ENCODE measurements at regions not wholly inside any gene's neighbourhood (a gene's known extent, or its start where the extent isn't known, plus 50 kb on each side); places are given as distances from the start of the nearest gene placed in this dataset.
"Not testable (repeated sequence)": the region's sequence is repeated elsewhere in the genome, so short reads cannot be mapped to it uniquely, and the experiment has no call there.

GRCh38 chr9:134547161-134548100 lies 94.2 kb upstream of the COL5A1 start:
- no peak overlapping the region for H3K4me3 ChIP-seq
- H3K4me1 ChIP-seq (replicated peaks in 1 of 2) = no peaks in the 10 kb centered on the region
- H3K36me3 ChIP-seq (replicated peaks in 1 of 2) = no peaks in the 10 kb centered on the region
- no peak overlapping the region for H3K27ac ChIP-seq
- TF ChIP-seq POLR2A (IDR thresholded peaks at IDR 0.05) = no peak
- no peak for TF ChIP-seq CTCF (IDR thresholded peaks at IDR 0.05)
- no peak for DNase-seq
- no peaks in the 10 kb centered on the region for H3K9me3 ChIP-seq (replicated peaks in 1 of 3)
- WGBS, 4 donors = 90 to 93% (median 91%) methylated on average over 29 to 36 of the region's 36 CpGs
- H3K27me3 ChIP-seq = no peaks in the 10 kb centered on the region
- intact Hi-C loops (cut with DNase I) = no loop called here

- Histone ChIP-seq H3K4me1 (replicated peaks in 1 of 2) (no peaks in the 10 kb centered on the region), H3K27ac (no peak overlapping the region), H3K4me3 (no peak overlapping the region), H3K27me3 (no peaks in the 10 kb centered on the region), H3K36me3 (replicated peaks in 1 of 2) (no peaks in the 10 kb centered on the region), H3K9me3 (replicated peaks in 1 of 3) (no peaks in the 10 kb centered on the region)
- 83 to 100% (median 86%) methylated on average over 5 to 8 of the region's 8 CpGs for WGBS, 4 donors
- intact Hi-C loops (cut with DNase I) = no loop called here
- DNase-seq = no peak
- TF ChIP-seq CTCF (IDR thresholded peaks at IDR 0.05) = no peak
- no peak for TF ChIP-seq POLR2A (IDR thresholded peaks at IDR 0.05)
These were observed 93.4 kb upstream of the COL5A1 start for GRCh38 chr9:134548185-134548584.

GRCh38 chr9:134548618-134549017 lies 93.0 kb upstream of the COL5A1 start:
- TF ChIP-seq POLR2A (IDR thresholded peaks at IDR 0.05) (no peak), CTCF (IDR thresholded peaks at IDR 0.05) (no peak)
- Histone ChIP-seq H3K27ac (no peak overlapping the region), H3K9me3 (replicated peaks in 1 of 3) (no peaks in the 10 kb centered on the region), H3K4me1 (replicated peaks in 1 of 2) (no peaks in the 10 kb centered on the region), H3K4me3 (no peak overlapping the region), H3K36me3 (replicated peaks in 1 of 2) (no peaks in the 10 kb centered on the region), H3K27me3 (no peaks in the 10 kb centered on the region)
- intact Hi-C loops (cut with DNase I) = no loop called here
- 92 to 94% (median 93%) methylated on average over 14 to 17 of the region's 17 CpGs for WGBS, 4 donors
- DNase-seq = no peak

GRCh38 chr9:134549336-134549735 lies 92.3 kb upstream of the COL5A1 start:
- TF ChIP-seq POLR2A (IDR thresholded peaks at IDR 0.05) = no peak
- TF ChIP-seq CTCF (IDR thresholded peaks at IDR 0.05) = no peak
- Histone ChIP-seq H3K9me3 (replicated peaks in 1 of 3) (no peaks in the 10 kb centered on the region), H3K27ac (no peak overlapping the region), H3K4me1 (replicated peaks in 1 of 2) (no peaks in the 10 kb centered on the region), H3K27me3 (no peaks in the 10 kb centered on the region), H3K36me3 (replicated peaks in 1 of 2) (no peaks in the 10 kb centered on the region), H3K4me3 (no peak overlapping the region)
- intact Hi-C loops (cut with DNase I) = no loop called here
- DNase-seq = no peak
- 83 to 91% (median 87%) methylated on average over 10 to 13 of the region's 13 CpGs for WGBS, 4 donors

- H3K4me1 ChIP-seq (replicated peaks in 1 of 2); H3K9me3 ChIP-seq (replicated peaks in 1 of 3); H3K27ac ChIP-seq; H3K36me3 ChIP-seq (replicated peaks in 1 of 2); H3K27me3 ChIP-seq; DNase-seq; intact Hi-C loops (cut with DNase I); H3K4me3 ChIP-seq: not testable (repeated sequence)
- WGBS, 4 donors = 89 to 100% (median 98%) methylated on average over 3 to 5 of the region's 7 CpGs
These were observed 91.5 kb upstream of the COL5A1 start for GRCh38 chr9:134550081-134550480.
